Suprapubic skin (tissue), 3 donors: ENCODE measurements at regions not wholly inside any gene's neighbourhood (a gene's known extent, or its start where the extent isn't known, plus 50 kb on each side); places are given as distances from the start of the nearest gene placed in this dataset.
"Not testable (repeated sequence)": the region's sequence is repeated elsewhere in the genome, so short reads cannot be mapped to it uniquely, and the experiment has no call there.

Experiments used
- POLR2A ChIP-seq, 2 donors: fragments of 450-650 bp; IDR thresholded peaks; one replicate each; pipeline ENCODE4 v1.6.1; 2017; ENCODE audit warnings: antibody characterized with exemption in 2 of 2, mild to moderate bottlenecking in 2 of 2, moderate library complexity in 2 of 2
- TF ChIP-seq, protein P1 (sequence below), 2 donors: fragments of 200-600 bp in 1 of 2; fragments of 450-650 bp in 1 of 2; sonication (generic) in 1 of 2; IDR thresholded peaks; one replicate each; pipeline ENCODE4 v1.5.1; 2016 to 2019; ENCODE audit warnings: antibody characterized with exemption in 2 of 2, mild to moderate bottlenecking in 1 of 2, moderate library complexity in 1 of 2

DNA sequence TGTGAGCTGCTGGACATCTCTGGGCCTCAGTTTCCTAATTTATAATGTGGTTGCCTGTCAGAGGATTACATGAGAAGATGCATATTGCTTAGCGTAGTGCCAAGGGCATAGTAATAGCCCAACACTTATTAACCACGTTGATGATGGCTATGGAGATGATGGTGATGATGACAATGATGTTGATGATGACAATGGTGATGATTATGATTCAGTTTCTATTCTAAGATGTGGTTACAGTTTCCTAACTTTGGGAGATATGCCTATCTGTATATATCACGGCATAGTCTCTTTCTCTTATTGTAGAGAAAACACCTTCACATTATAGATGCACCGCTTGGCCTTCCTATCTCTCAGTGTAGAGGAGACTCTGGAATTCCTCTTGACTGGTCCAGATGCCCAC lies 311.9 kb upstream of the PLGLB2 start:
- TF ChIP-seq, protein P1, sequence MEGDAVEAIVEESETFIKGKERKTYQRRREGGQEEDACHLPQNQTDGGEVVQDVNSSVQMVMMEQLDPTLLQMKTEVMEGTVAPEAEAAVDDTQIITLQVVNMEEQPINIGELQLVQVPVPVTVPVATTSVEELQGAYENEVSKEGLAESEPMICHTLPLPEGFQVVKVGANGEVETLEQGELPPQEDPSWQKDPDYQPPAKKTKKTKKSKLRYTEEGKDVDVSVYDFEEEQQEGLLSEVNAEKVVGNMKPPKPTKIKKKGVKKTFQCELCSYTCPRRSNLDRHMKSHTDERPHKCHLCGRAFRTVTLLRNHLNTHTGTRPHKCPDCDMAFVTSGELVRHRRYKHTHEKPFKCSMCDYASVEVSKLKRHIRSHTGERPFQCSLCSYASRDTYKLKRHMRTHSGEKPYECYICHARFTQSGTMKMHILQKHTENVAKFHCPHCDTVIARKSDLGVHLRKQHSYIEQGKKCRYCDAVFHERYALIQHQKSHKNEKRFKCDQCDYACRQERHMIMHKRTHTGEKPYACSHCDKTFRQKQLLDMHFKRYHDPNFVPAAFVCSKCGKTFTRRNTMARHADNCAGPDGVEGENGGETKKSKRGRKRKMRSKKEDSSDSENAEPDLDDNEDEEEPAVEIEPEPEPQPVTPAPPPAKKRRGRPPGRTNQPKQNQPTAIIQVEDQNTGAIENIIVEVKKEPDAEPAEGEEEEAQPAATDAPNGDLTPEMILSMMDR (IDR thresholded peaks at IDR 0.05): not testable (repeated sequence)
- TF ChIP-seq POLR2A (IDR thresholded peaks at IDR 0.05): not testable (repeated sequence)
